GM19238 (cell line): ENCODE measurements at regions not wholly inside any gene's neighbourhood (a gene's known extent, or its start where the extent isn't known, plus 50 kb on each side); places are given as distances from the start of the nearest gene placed in this dataset.
"Not testable (repeated sequence)": the region's sequence is repeated elsewhere in the genome, so short reads cannot be mapped to it uniquely, and the experiment has no call there.

Experiments used
- DNase-seq: peaks from one replicate; pipeline ENCODE4 v3.0.0; 2011; ENCODE audit warnings: low spot score; ENCODE audit not compliant: insufficient read length

DNA sequence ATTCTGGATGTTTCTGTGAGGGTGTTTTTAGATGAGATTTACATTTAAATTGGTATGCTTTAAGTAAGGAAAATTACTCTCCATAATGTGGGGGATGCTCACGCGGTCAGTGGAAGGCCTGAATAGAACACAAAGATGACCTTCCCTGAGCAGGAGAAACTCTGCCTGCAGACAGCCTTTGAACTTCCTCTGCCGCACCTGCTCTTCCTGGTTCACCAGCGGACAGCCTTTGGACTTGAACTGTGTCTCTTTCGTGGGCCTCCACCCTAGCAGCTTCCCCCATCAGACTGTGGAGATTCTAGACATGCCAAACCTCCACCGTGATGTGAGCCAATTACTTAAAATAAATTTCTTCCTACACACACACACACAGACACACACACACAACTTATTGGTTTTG lies 210.7 kb downstream of the EFCAB11 start:
- no peak for DNase-seq

DNA sequence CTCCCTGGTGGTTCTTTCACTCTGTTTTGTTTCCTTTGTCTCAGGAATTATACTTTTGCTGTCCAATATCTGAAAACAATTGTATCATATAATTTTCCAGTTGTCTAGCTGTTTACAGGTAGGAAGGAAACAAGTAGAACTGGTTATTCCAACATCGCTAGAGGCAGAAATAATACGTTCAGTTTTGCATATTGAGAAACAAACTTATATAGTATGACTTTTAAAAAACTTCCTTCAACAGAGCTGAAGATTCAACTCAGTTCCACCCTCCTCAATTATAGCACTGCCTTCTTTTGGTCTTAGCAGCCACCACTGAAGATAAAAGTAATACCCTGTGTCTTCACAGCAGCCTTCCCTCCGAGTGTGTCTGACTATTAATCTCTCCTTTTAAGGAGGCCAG lies 214.3 kb downstream of the EFCAB11 start:
- DNase-seq = no peak

DNA sequence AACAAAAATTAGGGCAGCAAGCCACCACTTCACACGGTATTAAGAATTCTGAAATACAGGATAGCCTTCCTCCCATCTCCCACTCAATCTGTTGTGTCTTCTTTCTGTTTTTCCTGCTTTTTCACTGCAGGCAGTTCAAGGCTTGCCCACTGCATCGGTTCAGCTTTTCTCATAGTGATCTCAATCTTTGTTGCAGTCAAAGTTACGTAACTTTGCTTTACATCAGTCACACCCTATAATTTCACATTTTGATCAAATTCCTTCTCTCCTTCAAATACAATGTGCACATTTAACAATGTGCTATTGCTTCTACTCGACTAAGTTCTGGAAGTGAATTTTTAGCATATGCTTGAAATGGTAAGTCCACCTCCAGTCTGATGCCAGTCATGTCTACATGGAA lies 217.6 kb downstream of the EFCAB11 start:
- no peak for DNase-seq

DNA sequence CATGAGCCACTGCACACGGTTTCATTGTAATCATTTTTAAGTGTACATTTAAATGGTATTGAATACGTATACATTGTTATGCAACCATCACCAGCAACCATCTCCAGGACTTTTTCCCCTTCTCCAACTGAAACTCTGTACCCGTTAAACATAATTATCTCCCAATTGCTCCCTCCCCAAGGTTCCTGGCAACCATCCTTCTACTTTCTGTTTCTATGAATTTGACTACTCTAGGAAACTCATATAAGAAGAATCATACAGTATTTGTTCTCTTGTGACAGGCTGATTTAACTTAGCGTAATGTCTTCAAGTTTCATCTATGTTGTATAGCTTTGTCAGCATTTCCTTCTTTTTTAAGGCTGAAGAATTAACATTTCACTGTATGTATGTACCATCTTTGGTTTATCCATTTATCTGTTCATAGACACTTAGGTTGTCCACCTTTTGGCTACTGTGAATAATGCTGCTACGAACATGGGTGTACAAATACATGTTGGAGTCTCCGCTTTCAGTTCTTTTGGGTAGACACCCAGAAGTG lies 223.1 kb downstream of the EFCAB11 start:
- no peak for DNase-seq

DNA sequence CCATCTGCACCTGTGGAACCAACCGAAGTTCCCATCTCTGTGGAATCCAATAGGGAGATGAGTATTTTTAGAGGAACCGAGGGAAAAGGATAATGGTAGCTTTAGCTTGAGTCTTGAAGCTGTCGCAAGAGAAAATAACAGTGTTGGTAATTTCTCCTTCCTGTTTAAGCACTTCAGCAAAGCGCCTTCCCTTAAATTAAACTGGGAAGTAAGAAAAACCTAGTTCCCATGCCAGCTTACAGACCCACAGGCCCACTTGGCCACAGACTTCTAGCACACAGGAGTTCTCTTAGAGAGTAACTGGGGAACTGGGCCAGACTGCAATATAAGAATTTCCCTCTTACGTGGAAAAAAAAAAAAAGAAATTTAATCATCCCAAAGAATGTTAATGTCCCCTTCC lies 223.8 kb downstream of the EFCAB11 start:
- DNase-seq = no peak

DNA sequence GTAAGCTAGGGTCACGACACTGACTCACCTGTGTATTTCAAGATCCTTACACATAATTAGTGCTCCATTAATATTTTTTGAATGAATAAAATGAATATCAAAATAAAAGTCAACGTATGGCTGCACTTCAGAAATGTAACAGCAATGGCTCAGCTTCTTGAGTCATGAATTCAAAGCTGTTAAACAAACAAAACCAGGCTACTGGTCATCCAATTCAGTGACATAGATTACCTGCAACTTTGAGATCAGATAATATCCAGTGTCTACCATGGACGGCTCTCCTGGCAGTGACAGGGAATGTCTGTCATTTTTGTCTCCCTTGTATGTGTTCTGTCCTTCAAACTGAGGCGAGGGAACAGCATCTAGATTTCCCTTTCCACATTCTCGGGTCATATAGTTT lies 225.6 kb downstream of the EFCAB11 start:
- DNase-seq = no peak

DNA sequence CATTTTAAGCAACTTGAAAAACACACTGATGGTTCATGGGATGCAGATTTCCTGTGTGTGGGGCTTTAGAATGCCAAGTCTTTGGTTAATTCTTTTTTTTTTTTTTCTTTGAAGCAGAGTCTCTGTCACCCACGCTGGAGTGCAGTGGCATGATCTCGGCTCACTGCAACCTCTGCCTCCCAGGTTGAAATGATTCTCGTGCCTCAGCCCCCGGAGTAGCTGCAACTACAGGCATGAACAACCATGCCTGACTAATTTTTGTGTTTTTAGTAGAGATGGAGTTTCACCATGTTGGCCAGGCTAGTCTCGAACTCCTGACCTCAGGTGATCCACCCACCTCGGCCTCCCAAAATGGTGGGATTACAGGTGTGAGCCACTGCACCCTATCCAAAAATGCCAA lies 228.3 kb downstream of the EFCAB11 start:
- not testable (repeated sequence) for DNase-seq

DNA sequence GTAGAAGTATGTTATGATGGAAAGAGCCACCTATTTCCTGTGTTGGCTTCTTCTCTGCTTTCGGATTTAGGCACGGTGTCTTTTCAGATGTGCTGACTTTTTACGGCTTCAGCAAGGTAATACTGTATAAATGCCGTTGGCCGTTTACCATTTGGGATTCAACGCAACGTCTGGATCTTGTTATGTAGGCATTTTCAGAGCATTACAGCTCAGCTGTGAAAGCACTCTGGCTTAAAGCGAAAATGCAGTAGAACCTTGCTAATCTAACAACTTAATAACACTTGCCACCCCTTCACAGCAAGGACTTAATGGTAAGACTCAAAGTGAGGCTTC lies 229.9 kb downstream of the EFCAB11 start:
- no peak for DNase-seq

DNA sequence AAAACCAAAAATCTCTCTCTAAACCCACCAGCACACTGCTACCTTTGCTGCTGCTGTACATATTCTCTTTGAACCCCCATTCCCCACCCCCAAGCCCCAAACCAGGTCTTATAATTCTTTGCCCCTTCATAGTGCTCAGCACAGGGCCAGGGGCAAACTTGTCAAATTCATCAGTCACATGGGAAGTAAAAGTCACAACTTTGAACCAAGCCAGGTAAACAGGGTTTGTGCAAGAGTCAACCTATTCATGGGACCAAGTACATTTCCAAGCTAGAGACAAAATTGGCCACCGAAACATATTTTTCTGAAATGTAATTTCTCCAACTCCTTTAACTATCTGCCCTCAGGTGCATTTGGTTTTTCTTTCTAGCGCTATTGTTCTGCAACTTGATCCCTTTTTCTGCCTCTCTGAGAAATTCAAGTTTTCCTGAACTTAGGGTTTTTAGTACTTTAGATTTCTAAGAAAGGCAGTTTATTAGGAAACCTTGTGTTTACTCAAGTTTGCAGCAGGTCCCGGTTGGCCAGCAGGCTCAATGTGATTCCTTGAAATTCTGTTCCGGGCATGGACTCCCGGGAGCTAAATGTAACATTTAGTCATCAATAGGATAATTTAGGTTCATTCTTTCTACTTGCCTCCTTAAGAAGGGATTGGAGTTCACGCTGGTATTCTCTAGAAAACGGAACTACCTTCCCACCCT lies 230.5 kb downstream of the EFCAB11 start:
- DNase-seq = no peak

DNA sequence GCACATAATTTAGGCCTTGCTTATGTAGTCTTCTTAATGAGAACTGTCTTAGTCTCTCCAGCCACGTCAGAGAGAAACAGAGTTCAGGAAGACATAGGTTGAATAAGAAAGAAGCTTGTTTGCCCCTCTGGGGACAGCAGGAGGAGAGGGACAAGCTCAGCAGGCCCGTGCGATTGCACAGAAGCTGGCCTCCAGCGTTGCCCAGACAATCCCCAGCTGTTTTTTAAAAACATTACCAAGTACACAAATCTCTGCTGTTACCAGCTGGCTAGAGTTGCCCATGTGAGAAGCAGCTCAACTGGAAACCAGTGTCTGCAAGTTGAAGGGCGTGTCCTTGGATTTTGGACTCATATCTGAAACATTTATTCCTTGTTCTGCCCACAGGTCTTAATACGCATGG lies 232.6 kb downstream of the EFCAB11 start:
- no peak for DNase-seq

DNA sequence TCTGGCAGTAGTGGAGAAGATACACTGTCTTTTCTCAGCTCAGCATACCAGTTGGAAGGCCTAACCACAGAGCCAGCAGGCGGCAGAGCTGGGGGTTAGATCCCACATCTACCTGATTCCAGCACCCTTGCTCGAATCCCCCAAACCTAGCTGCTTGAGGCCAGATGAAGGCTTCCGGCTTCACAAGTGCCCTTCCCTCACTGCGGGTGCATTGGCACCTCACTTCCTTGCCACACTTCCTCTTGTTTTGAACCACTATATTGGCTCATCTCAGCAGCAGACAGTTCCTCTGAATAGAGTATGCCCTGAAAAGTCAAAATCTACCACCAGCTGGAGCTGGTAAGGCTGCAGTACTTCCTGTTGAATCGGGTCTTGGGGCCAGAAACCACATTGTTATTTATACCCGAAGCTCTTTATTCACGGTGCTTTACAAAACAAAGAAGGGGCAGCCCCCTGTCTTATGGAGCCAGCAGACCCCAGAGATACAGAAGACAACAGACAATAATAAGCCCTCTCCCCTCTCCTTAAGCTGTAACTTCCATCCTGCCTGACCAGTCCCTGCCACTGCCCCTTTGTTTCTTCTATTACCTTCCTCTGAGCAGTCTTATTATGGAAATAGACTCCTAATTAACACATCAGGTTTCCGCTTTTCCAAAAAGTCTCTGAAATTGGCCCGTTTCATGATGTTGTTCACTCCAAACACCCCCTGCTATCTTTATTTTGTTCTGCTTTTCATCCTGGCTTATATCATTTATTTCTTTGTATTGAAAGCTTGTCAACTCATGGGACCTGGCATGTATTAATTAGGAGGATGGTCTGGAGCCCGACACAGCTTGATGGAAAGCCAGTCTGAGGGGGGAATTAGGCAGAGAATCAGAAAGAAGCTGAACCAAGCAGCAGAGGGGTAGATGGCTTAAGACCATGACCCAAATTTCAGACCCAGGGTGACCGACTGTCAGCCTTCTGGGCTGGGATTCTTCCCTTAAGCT lies 233.5 kb downstream of the EFCAB11 start:
- peak; percentile 44 for DNase-seq

DNA sequence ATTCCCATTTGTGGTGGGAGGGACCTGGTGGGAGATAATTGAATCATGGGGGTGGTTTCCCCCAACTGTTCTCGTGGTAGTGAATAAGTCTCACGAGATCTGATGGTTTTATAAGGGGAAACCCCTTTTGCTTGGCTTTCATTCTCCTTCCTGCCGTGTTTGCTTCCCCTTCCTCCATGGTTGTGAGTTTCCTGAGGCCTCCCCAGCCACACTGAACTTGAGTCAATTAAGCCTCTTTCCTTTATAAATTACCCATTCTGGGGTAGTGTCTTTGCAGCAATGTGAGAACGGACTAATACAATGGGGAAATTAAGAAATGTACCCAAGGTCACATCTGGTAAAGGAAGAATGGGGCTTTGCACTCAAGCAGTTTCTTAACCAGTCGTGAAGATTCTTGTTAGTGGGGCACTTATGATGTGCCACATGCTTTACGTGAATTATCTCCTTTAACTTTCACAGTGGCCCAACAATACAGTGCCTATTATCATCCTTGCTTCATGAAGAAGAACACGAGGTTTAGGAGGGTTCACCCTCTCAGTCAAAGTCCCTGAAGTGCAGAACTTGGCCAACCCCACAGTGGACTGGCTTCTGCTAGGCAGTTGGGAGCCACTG lies 234.3 kb downstream of the EFCAB11 start:
- no peak for DNase-seq

DNA sequence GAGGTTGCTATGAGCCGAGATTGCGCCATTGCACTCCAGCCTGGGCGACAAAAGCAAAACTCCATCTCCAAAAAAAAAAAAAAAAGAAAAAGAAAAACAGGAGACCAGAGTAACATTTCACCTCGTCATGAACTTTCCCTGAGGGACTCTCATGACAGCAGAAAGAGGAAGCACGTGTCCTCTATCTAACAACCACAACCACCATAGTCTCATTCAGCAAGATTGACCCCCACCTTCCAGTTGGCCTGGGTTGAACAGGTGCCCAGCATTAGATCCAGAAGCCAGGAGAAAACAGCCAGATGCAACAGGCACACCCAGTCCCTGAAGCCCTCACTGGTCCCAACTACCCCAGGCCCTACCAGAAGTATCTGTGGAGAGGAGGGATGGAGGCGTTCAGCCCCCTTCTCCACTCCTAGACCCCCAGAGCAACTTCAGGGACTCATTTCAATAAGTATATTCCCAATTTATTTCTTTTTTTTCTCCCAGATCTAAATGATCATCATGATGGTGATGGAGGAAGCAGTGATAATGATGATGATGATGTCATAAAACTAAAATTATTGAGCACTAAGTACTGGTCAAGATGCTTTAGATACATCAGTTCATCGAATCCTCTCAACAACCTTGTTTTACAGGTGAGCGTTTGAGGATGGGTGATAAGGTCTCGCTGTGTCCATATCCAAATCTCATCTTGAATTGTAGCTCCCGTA lies 235.0 kb downstream of the EFCAB11 start:
- DNase-seq = no peak

DNA sequence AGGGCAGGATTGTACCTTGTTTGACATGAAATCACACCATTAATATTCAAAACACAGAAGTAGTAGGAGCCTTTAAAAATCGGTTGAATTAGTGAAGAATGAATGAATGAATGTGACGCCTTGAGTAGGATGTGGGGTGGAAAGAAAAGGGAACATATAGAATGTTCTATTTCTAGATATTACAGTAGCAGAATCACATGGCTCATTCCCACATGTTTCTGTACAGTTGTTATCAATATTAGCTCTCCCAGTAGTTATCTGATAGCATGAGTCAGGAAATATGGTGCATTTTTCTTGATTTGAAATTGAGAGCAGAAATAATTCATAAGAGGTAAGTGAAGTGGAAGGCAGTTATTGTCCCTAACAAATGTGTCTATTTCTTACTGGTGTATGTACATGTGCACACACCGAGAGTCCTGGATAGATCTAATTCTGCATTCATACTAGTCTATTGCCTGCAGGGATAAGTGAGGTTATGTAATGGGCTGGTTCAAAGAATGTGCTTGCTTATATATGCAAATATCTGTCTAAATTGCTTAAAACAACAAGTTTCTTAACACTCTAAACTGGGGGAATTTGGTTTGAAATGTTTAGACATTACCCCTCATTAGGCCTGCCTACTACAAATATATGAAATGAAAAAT lies 245.4 kb downstream of the EFCAB11 start:
- DNase-seq = no peak

DNA sequence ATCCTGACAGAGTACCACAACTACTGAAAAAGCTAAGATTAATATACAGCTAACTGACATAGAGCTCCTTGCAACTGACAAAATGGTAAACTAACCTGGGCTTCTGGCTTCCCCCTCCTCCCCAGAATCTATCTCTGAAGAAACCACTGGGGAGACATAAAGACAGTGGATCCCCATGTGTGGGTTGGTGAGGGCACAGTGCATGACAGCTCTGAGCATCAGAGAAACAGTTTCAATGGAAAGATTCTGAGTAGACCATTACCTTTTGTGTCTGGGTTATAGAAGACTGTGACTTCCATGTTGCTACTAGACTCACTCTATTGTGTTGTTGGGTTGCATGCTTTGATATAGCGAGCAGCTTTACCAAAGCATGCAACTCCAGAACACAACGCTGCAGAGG lies 247.4 kb downstream of the EFCAB11 start:
- no peak for DNase-seq

DNA sequence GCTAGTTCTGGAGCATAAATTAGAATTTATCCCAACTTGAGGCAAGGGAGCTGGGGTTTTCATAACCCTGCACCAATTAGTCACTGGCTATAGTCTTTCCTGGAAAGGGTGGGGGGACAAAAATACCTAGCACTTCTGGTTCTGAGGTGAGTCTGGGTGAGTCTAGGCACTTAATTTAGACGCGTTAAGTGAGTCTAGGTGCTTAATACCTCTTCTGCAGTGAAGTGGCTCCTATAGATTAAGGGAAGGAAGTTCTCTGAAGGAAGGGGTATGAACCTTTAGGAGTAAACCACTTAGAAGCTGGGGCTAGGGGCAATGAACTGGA lies 251.7 kb downstream of the EFCAB11 start:
- no peak for DNase-seq

DNA sequence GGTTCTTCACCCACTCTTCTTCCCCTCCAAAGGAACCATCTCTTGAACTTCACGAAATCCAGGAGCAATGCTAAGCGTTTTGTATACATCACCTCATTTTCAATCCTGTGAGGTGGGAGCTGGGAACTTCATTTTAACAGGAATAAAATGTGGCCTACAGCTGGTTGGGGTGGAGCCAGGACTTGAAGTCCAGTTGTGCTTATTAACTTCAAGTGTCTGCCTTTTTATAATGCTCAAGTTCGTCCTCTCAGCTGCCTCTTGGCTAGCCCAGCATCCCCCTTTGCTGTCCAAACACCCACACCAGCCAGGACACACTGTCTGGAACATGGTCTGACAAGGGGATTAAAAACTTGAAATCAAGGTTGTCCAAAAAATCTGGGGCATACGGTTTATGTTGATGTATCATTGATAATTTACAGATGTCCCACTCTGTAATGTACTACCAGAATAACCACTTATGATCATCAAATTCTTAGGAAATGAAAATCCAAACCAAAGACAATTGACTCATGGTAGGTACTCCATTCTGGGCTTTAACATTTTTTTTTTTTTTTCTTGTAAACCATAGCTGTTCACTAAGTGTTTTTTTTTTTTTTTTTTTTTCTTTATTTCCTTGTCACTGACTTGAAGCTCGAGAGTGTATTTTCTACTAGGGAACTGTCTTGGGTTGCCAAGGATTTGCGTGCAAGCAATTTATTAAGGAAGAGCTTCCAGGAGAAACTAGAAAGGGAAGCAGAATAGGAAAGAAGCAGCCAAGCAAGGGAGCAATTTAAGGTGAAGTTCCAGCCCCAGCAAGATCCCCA lies 252.3 kb downstream of the EFCAB11 start:
- DNase-seq = no peak

DNA sequence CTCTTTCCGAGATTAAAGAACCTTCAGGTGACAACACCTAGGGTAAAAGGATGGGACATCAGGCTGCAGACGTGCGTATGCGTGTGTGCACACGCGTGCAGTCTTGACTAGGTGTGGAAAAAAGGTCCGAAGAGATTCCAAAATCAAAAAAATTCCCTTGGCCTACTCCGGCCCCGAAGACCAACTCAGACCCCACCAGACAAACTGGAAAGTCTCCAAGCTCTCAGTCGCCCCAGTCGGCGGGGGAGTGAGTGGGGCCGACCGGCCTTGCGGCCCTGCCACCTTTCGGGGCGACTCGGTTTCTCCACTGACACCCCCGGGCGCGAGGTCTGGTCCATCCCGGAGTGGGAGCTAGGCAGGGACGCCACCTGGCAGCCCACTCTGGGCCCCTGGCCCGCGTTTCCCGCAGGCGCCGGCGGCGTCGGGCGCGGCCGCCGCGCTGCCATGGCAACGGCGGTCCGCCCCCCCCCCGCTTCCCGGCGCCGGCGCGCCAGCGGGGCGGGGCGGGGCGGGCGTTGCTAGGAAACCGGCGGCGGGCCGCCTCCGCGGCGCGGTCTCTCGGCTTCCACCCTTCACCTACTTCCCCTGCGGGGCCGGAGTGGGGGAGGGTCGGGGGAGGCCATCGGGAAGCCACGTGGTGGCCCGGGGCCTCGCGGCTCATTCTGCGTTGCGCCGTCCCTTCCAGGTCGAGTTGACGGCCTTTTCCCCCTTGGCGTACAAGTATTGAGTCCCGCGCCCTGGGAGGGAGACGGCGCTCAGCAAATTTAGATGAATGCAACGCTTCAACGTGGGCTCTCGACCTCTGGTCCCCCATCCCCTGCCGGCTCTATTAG lies 253.1 kb downstream of the EFCAB11 start:
- peak; percentile 77 for DNase-seq

DNA sequence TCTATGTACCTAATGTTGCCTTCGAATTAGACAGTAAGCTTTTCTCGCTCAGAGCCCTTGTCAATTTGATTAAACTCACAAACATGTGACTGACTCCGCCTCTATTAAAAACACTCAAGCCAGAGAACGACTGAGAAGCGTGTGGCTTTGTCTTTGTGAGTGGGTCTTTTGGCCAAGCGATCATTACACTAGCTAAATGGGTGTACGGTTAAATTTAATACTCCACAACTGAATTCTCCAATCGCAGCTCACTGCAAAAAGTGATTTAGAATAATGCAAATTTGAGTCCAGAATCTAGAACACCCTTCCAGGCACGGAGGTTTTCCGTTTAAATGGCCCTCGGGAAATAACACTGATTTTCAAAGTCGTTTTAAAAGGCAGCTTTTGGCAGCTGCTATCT lies 253.7 kb downstream of the EFCAB11 start:
- no peak for DNase-seq
